Breast epithelium (tissue), 3 donors: ENCODE measurements at regions not wholly inside any gene's neighbourhood (a gene's known extent, or its start where the extent isn't known, plus 50 kb on each side); places are given as distances from the start of the nearest gene placed in this dataset.

Experiments used
- CTCF ChIP-seq, 3 donors: fragments of 450-650 bp; IDR thresholded peaks; one replicate each; pipeline ENCODE4 v1.5.1; 2016 to 2017; ENCODE audit warnings: antibody characterized with exemption in 3 of 3, mild to moderate bottlenecking in 3 of 3, moderate library complexity in 3 of 3
- POLR2A ChIP-seq: fragments of 450-650 bp; IDR thresholded peaks from one replicate; pipeline ENCODE4 v1.6.1; 2016; ENCODE audit warnings: antibody characterized with exemption, mild to moderate bottlenecking, moderate library complexity
- POLR2AphosphoS5 ChIP-seq, 3 donors: sonication (generic); formaldehyde crosslinking; IDR thresholded peaks; one replicate each; pipeline ENCODE4 v1.6.1; 2017; ENCODE audit warnings: antibody characterized with exemption in 3 of 3

GRCh38 chr18:55775972-55776371 is 188.0 kb upstream of the TCF4 start:
- TF ChIP-seq POLR2A (no peak), CTCF (IDR thresholded peaks at IDR 0.05) (no peak), POLR2AphosphoS5 (IDR thresholded peaks at IDR 0.05) (no peak)
